ENCODE measurements at regions not wholly inside any gene's neighbourhood (a gene's known extent, or its start where the extent isn't known, plus 50 kb on each side); places are given as distances from the start of the nearest gene placed in this dataset.

DNA sequence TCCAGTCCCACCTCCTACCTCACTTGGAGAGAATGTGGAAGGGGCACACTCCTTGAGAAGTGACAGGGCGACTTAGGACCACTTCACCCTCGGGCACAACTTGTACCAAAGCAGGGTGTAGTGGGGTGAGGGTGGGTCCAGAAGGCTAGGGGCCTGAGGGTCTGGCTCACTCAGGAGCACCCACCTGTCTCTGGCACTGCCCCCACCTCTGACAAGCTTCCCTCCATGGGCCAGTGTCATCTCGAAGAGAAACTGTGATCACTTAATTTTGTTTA, 76.9 kb upstream of the OLFM1 start:
- H3K27me3 ChIP-seq (replicated peaks; ENCODE audit: control insufficient read depth, insufficient read depth, low read length): no peaks in the 10 kb centered on the region
- TF ChIP-seq CTCF (IDR thresholded peaks at IDR 0.05; ENCODE audit: insufficient read depth in 1 of 2, low read depth in 1 of 2, low read length in 1 of 2, severe bottlenecking in 1 of 2, unreplicated experiment in 1 of 2): no peak
- H3K36me3 Mint-ChIP-seq (ENCODE audit: insufficient read depth, unreplicated experiment): peaks cover 6% of the 10 kb centered on the region

DNA sequence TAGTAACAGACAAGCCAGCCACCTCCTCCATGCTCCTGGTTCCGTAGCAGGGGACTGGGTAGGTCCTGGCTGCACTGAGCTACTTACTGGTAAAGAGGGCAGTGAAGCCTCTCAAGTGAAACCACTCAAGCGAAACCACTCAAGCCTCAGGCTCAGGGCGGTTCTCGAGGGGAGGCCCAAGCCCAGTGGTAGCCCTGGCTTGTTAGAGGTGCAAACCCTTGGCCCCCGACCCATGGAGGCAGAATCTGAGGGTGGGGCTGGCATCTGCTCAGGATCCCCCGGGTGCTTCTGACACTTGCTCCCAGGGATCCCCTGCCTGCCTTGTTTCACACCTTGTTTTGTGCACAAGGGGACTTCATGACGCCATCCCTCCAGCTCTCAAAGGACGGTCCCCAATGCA, 76.5 kb upstream of the OLFM1 start:
- H3K27ac Mint-ChIP-seq (ENCODE audit: unreplicated experiment): no peak overlapping the region
- H3K36me3 Mint-ChIP-seq (ENCODE audit: insufficient read depth, unreplicated experiment): peaks cover 6% of the 10 kb centered on the region
- ChIA-PET POLR2A (no interaction called here), CTCF (no interaction called here)
- Histone ChIP-seq H3K4me3 (ENCODE audit: low read depth, low read length) (no peak overlapping the region), H3K9me3 (no peaks in the 10 kb centered on the region), H3K4me1 (no peaks in the 10 kb centered on the region), H3K36me3 (ENCODE audit: control insufficient read depth, insufficient read depth, low read length) (no peaks in the 10 kb centered on the region), H3K27me3 (replicated peaks; ENCODE audit: control insufficient read depth, insufficient read depth, low read length) (no peaks in the 10 kb centered on the region)
- H3K9me3 Mint-ChIP-seq (ENCODE audit: unreplicated experiment): no peaks in the 10 kb centered on the region
- intact Hi-C loops (cut with micrococcal nuclease; ENCODE audit: unreplicated experiment): no loop called here
- no peak overlapping the region for H3K4me3 Mint-ChIP-seq (ENCODE audit: unreplicated experiment)
- H3K4me1 Mint-ChIP-seq (ENCODE audit: low read depth, unreplicated experiment): no peaks in the 10 kb centered on the region
- peaks cover 10% of the 10 kb centered on the region for H3K27me3 Mint-ChIP-seq (ENCODE audit: insufficient read depth, unreplicated experiment)
- BruUV-seq (replicated peaks): no TSS peak
- no peak for TF ChIP-seq CTCF (IDR thresholded peaks at IDR 0.05; ENCODE audit: insufficient read depth in 1 of 2, low read depth in 1 of 2, low read length in 1 of 2, severe bottlenecking in 1 of 2, unreplicated experiment in 1 of 2)
- no peak for DNase-seq

More for the DNA sequence above, 76.9 kb upstream of the OLFM1 start:
- Mint-ChIP-seq H3K4me1 (ENCODE audit: low read depth, unreplicated experiment) (no peaks in the 10 kb centered on the region), H3K27me3 (ENCODE audit: insufficient read depth, unreplicated experiment) (peaks cover 8% of the 10 kb centered on the region), H3K4me3 (ENCODE audit: unreplicated experiment) (no peak overlapping the region), H3K9me3 (ENCODE audit: unreplicated experiment) (no peaks in the 10 kb centered on the region), H3K27ac (ENCODE audit: unreplicated experiment) (no peak overlapping the region)
- Histone ChIP-seq H3K4me3 (ENCODE audit: low read depth, low read length) (no peak overlapping the region), H3K9me3 (no peaks in the 10 kb centered on the region), H3K4me1 (no peaks in the 10 kb centered on the region), H3K36me3 (ENCODE audit: control insufficient read depth, insufficient read depth, low read length) (no peaks in the 10 kb centered on the region)
- no peak for DNase-seq
- BruUV-seq (replicated peaks): no TSS peak
- POLR2A ChIA-PET: no interaction called here
- CTCF ChIA-PET: no interaction called here
- intact Hi-C loops (cut with micrococcal nuclease; ENCODE audit: unreplicated experiment): no loop called here

GRCh38 chr9:135012166-135012565, 75.3 kb upstream of the OLFM1 start:
- intact Hi-C loops (cut with micrococcal nuclease; ENCODE audit: unreplicated experiment): no loop called here
- CTCF ChIA-PET: no interaction called here
- Histone ChIP-seq H3K36me3 (ENCODE audit: control insufficient read depth, insufficient read depth, low read length) (no peaks in the 10 kb centered on the region), H3K27me3 (replicated peaks; ENCODE audit: control insufficient read depth, insufficient read depth, low read length) (no peaks in the 10 kb centered on the region), H3K4me1 (no peaks in the 10 kb centered on the region), H3K9me3 (no peaks in the 10 kb centered on the region), H3K4me3 (ENCODE audit: low read depth, low read length) (no peak overlapping the region)
- POLR2A ChIA-PET: no interaction called here
- Mint-ChIP-seq H3K27me3 (ENCODE audit: insufficient read depth, unreplicated experiment) (peaks cover 10% of the 10 kb centered on the region), H3K4me1 (ENCODE audit: low read depth, unreplicated experiment) (no peaks in the 10 kb centered on the region), H3K27ac (ENCODE audit: unreplicated experiment) (no peak overlapping the region), H3K4me3 (ENCODE audit: unreplicated experiment) (no peak overlapping the region), H3K36me3 (ENCODE audit: insufficient read depth, unreplicated experiment) (peaks cover 6% of the 10 kb centered on the region), H3K9me3 (ENCODE audit: unreplicated experiment) (no peaks in the 10 kb centered on the region)
- no TSS peak for BruUV-seq (replicated peaks)
- no peak for TF ChIP-seq CTCF (IDR thresholded peaks at IDR 0.05; ENCODE audit: insufficient read depth in 1 of 2, low read depth in 1 of 2, low read length in 1 of 2, severe bottlenecking in 1 of 2, unreplicated experiment in 1 of 2)
- DNase-seq: no peak
